A549 (cell line): ENCODE measurements at regions not wholly inside any gene's neighbourhood (a gene's known extent, or its start where the extent isn't known, plus 50 kb on each side); places are given as distances from the start of the nearest gene placed in this dataset.

Experiments
- ATAC-seq, 2 experiments: fragments of 200-7000 bp in 1 of 2; fragments of >200 bp in 1 of 2; cut with Nextera tagmentation in 1 of 2; cut with Tn5 transposase in 1 of 2; 3 replicates each; pipeline versions ENCODE4 v1.8.0 to v1.9.1; 2018 to 2020; ENCODE audit warnings: mild to moderate bottlenecking in 1 of 2, moderate library complexity in 1 of 2
- CTCF ChIA-PET: fragments of 300-600 bp; sonication (Branson Sonifier 250); formaldehyde crosslinking; extraction: SDS; loops from one replicate; lab custom pipeline; 2021; ENCODE audit warnings: antibody characterized with exemption, inconsistent platforms; lab: Yijun Ruan, JAX
- POLR2A ChIA-PET: fragments of 350-600 bp; formaldehyde crosslinking; extraction: SDS; loops from one replicate; lab custom pipeline; 2021; ENCODE audit warnings: antibody characterized with exemption, inconsistent platforms; lab: Yijun Ruan, JAX
- DNase-seq, 2 experiments: peaks; one replicate each; pipeline versions ENCODE4 v3.0.0 to v3.0.0-alpha.2; 2011 to 2016; ENCODE audit warnings: low read depth in 1 of 2, low spot score in 1 of 2
- FAIRE-seq: peaks from 2 replicates; lab custom pipeline; 2011; peaks lifted over from hg19 to GRCh38; lab: Jason Lieb, UNC
- H3K27ac ChIP-seq, 2 experiments: fragments of >200 bp; sonication (Bioruptor Twin); formaldehyde crosslinking; 3 replicates each; pipeline ENCODE4 v1.5.1; 2016 to 2017
- H3K4me1 ChIP-seq: fragments of >200 bp; sonication (Bioruptor Twin); formaldehyde crosslinking; 3 replicates; pipeline ENCODE4 v1.6.1; 2016
- H3K4me2 ChIP-seq: fragments of >200 bp; sonication (Bioruptor Twin); formaldehyde crosslinking; 3 replicates; pipeline ENCODE4 v1.6.1; 2016
- H3K4me3 ChIP-seq: fragments of >200 bp; sonication (Bioruptor Twin); formaldehyde crosslinking; 3 replicates; pipeline ENCODE4 v1.5.1; 2016
- H3K9me3 ChIP-seq: fragments of >200 bp; sonication (Bioruptor Twin); formaldehyde crosslinking; 3 replicates; pipeline ENCODE4 v1.6.1; 2016
- CHD2 ChIP-seq: fragments of 150-350 bp; IDR thresholded peaks from 2 replicates; pipeline ENCODE4 v1.6.1; 2014; ENCODE audit warnings: low read length; ENCODE audit not compliant: partially characterized antibody
- CHD4 ChIP-seq: fragments of 200-600 bp; sonication (generic); IDR thresholded peaks from 2 replicates; pipeline ENCODE4 v1.6.1; 2016; ENCODE audit warnings: antibody characterized with exemption, mild to moderate bottlenecking, borderline replicate concordance
- CTCF ChIP-seq: fragments of >200 bp; sonication (Bioruptor Twin); formaldehyde crosslinking; IDR thresholded peaks from 3 replicates; pipeline ENCODE4 v1.5.1; 2016
- E2F6 ChIP-seq: IDR thresholded peaks from 2 replicates; pipeline ENCODE4 v1.6.1; 2012; ENCODE audit warnings: low read depth, borderline replicate concordance
- EHMT2 ChIP-seq: fragments of 200-600 bp; sonication (generic); IDR thresholded peaks from 2 replicates; pipeline ENCODE4 v1.6.1; 2016; ENCODE audit warnings: antibody characterized with exemption, low read depth, mild to moderate bottlenecking, moderate library complexity
- EP300 ChIP-seq, 2 experiments: fragments of >200 bp; sonication (Bioruptor Twin); formaldehyde crosslinking; IDR thresholded peaks; 2 replicates in 1 of 2; 3 replicates in 1 of 2; pipeline ENCODE4 v1.6.1; 2016 to 2017
- FOSL2 ChIP-seq, 2 experiments: fragments of 450-650 bp in 1 of 2; fragments of >200 bp in 1 of 2; sonication (Bioruptor Twin) in 1 of 2; formaldehyde crosslinking; IDR thresholded peaks; 2 replicates each; pipeline versions ENCODE4 v1.5.0 to v1.6.1; 2016 to 2020; ENCODE audit warnings: mild to moderate bottlenecking in 1 of 2, moderate library complexity in 1 of 2
- HES2 ChIP-seq: fragments of >200 bp; sonication (Bioruptor Twin); formaldehyde crosslinking; IDR thresholded peaks from 2 replicates; pipeline ENCODE4 v1.6.1; 2016
- HEYL ChIP-seq: fragments of 250-450 bp; sonication (Bioruptor Pico); IDR thresholded peaks from 2 replicates; pipeline ENCODE4 v1.8.0; 2021; ENCODE audit warnings: mild to moderate bottlenecking, moderate library complexity
- JUNB ChIP-seq: fragments of >200 bp; sonication (Bioruptor Twin); formaldehyde crosslinking; IDR thresholded peaks from 2 replicates; pipeline ENCODE4 v1.6.1; 2016
- KDM1A ChIP-seq: fragments of 200-600 bp; sonication (generic); IDR thresholded peaks from 2 replicates; pipeline ENCODE4 v1.6.1; 2016; ENCODE audit warnings: low read depth, mild to moderate bottlenecking
- KDM5A ChIP-seq: fragments of 200-600 bp; sonication (generic); IDR thresholded peaks from 2 replicates; pipeline ENCODE4 v1.6.1; 2016; ENCODE audit warnings: antibody characterized with exemption, mild to moderate bottlenecking
- MAFK ChIP-seq: fragments of 450-650 bp; IDR thresholded peaks from 2 replicates; pipeline ENCODE4 v1.6.1; 2014; ENCODE audit not compliant: partially characterized antibody
- NFE2L2 ChIP-seq: fragments of 150-350 bp; conservative IDR thresholded peaks from 2 replicates; pipeline ENCODE4 v1.6.1; 2014; ENCODE audit warnings: low read length
- NPAS2 ChIP-seq: fragments of 250-450 bp; sonication (Bioruptor Pico); IDR thresholded peaks from 2 replicates; pipeline ENCODE4 v1.8.0; 2022; ENCODE audit warnings: mild to moderate bottlenecking, moderate library complexity, borderline replicate concordance
- PHF8 ChIP-seq: fragments of 200-600 bp; sonication (generic); IDR thresholded peaks from 2 replicates; pipeline ENCODE4 v1.6.1; 2016; ENCODE audit warnings: low read depth, mild to moderate bottlenecking, antibody characterized with exemption, moderate library complexity, borderline replicate concordance
- RARB ChIP-seq: fragments of 250-450 bp; sonication (Bioruptor Pico); IDR thresholded peaks from 2 replicates; pipeline ENCODE4 v1.8.0; 2021; ENCODE audit warnings: mild to moderate bottlenecking, moderate library complexity
- REST ChIP-seq: fragments of 200-600 bp; sonication (generic); IDR thresholded peaks from 2 replicates; pipeline ENCODE4 v1.6.1; 2016; ENCODE audit warnings: antibody characterized with exemption, mild to moderate bottlenecking, moderate library complexity
- RFX5 ChIP-seq: fragments of 450-650 bp; IDR thresholded peaks from 2 replicates; pipeline ENCODE4 v1.7.1; 2014; ENCODE audit warnings: antibody characterized with exemption, mild to moderate bottlenecking, moderate library complexity
- RNF2 ChIP-seq: fragments of 200-600 bp; sonication (generic); IDR thresholded peaks from 2 replicates; pipeline ENCODE4 v1.6.1; 2016; ENCODE audit warnings: low read depth, mild to moderate bottlenecking, antibody characterized with exemption, moderate library complexity, borderline replicate concordance
- SMC3 ChIP-seq: fragments of >200 bp; sonication (Bioruptor Twin); formaldehyde crosslinking; IDR thresholded peaks from 3 replicates; pipeline ENCODE4 v1.6.1; 2018; ENCODE audit warnings: inconsistent platforms
- SREBF2 ChIP-seq: fragments of 450-650 bp; IDR thresholded peaks from 2 replicates; pipeline ENCODE4 v1.6.1; 2014; ENCODE audit warnings: mild to moderate bottlenecking, moderate library complexity
- TP53 ChIP-seq: fragments of 250-450 bp; sonication (Bioruptor Pico); IDR thresholded peaks from 2 replicates; pipeline ENCODE4 v1.5.0; 2021; ENCODE audit warnings: mild to moderate bottlenecking, moderate library complexity
- USF2 ChIP-seq: fragments of 450-650 bp; IDR thresholded peaks from 2 replicates; pipeline ENCODE4 v1.6.1; 2014; ENCODE audit warnings: antibody characterized with exemption
- WGBS: methylation state at CpG from one replicate; pipeline ENCODE4 v1.1.6; 2017; ENCODE audit errors: missing lambda C conversion rate; 5-methylcytosine and 5-hydroxymethylcytosine counted together

- POLR2A ChIA-PET: no interaction called here
- no peaks in the 10 kb centered on the region for H3K4me1 ChIP-seq
- no peak overlapping the region for H3K4me2 ChIP-seq
- no peak for ATAC-seq
- TF ChIP-seq RARB (no peak), USF2 (no peak), MAFK (no peak), KDM5A (no peak), HEYL (CRISPR knock-in tag) (no peak), SREBF2 (no peak), KDM1A (no peak), EHMT2 (no peak), PHF8 (no peak), RNF2 (no peak), RFX5 (no peak), NFE2L2 (no peak), E2F6 (no peak), CHD2 (no peak), TP53 (CRISPR knock-in tag) (no peak)
- H3K9me3 ChIP-seq: 0 out of 3 replicates have a peak, but pooled peaks cover 5% of the 10 kb centered on the region
- no peak overlapping the region for H3K4me3 ChIP-seq
- CTCF ChIA-PET: interaction anchor here (1.3 kb wide), 1 partner anchor 9 kb away, joined by 3 read pairs; no protein-coding TSS in a partner anchor
- DNase-seq: no peak
- FAIRE-seq: no peak
- H3K27ac ChIP-seq: no peak overlapping the region
- 26% methylated on average over 8 of the region's 8 CpGs for WGBS
Observed at GRCh38 chr11:15565880-15566279, 451.2 kb downstream of the INSC start.

GRCh38 chr11:15568440-15568839 lies 453.7 kb downstream of the INSC start:
- Histone ChIP-seq H3K27ac (no peak overlapping the region), H3K4me3 (no peak overlapping the region), H3K9me3 (0 out of 3 replicates have a peak, but pooled peaks cover 5% of the 10 kb centered on the region), H3K4me1 (no peaks in the 10 kb centered on the region), H3K4me2 (no peak overlapping the region)
- ChIA-PET CTCF (no interaction called here), POLR2A (no interaction called here)
- DNase-seq: no peak
- no peak for FAIRE-seq
- no peak for TF ChIP-seq HES2
- no peak for TF ChIP-seq REST
- TF ChIP-seq JUNB: no peak
- TF ChIP-seq CTCF: no peak
- TF ChIP-seq SMC3: no peak
- no peak for TF ChIP-seq RFX5
- TF ChIP-seq NFE2L2: no peak
- TF ChIP-seq FOSL2 (IDR thresholded peaks at IDR 0.05): no peak
- TF ChIP-seq FOSL2 (CRISPR knock-in tag; IDR thresholded peaks at IDR 0.05): no peak
- no peak for TF ChIP-seq CHD4
- TF ChIP-seq NPAS2: no peak
- TF ChIP-seq MAFK: no peak
- TF ChIP-seq EP300 (IDR thresholded peaks at IDR 0.05): no peak
- no peak for ATAC-seq
- 16% methylated on average over 8 of the region's 8 CpGs for WGBS
